Vagina (tissue), 2 donors: ENCODE measurements at regions not wholly inside any gene's neighbourhood (a gene's known extent, or its start where the extent isn't known, plus 50 kb on each side); places are given as distances from the start of the nearest gene placed in this dataset.

Experiments used
- DNase-seq, 2 donors: peaks; one replicate each; pipeline ENCODE4 v3.0.0-alpha.2; 2017; ENCODE audit errors: extremely low spot score in 2 of 2
- H3K27ac ChIP-seq: fragments of 200-600 bp; sonication (generic); one replicate; pipeline ENCODE4 v1.5.1; 2019
- H3K27me3 ChIP-seq: fragments of 200-600 bp; sonication (generic); one replicate; pipeline ENCODE4 v1.5.1; 2019
- H3K36me3 ChIP-seq, 2 donors: fragments of 200-600 bp; sonication (generic); one replicate each; pipeline ENCODE4 v1.5.1; 2017 to 2019
- H3K4me1 ChIP-seq: fragments of 200-600 bp; sonication (generic); one replicate; pipeline ENCODE4 v1.5.1; 2019
- H3K4me3 ChIP-seq, 2 donors: fragments of 200-600 bp; sonication (generic); 1 replicate in 1 of 2; 2 replicates in 1 of 2; pipeline ENCODE4 v1.5.1; 2016 to 2019
- H3K9me3 ChIP-seq: fragments of 200-600 bp; sonication (generic); one replicate; pipeline ENCODE4 v1.5.1; 2019
- CTCF ChIP-seq, 3 experiments: fragments of 450-650 bp in 2 of 3; fragments of 200-600 bp in 1 of 3; sonication (generic) in 1 of 3; IDR thresholded peaks; one replicate each; pipeline ENCODE4 v1.5.1; 2017 to 2019; ENCODE audit warnings: antibody characterized with exemption in 3 of 3, mild to moderate bottlenecking in 2 of 3, moderate library complexity in 2 of 3
- POLR2A ChIP-seq, 2 donors: fragments of 450-650 bp; IDR thresholded peaks; one replicate each; pipeline ENCODE4 v1.6.1; 2017; ENCODE audit warnings: antibody characterized with exemption in 2 of 2, mild to moderate bottlenecking in 2 of 2, moderate library complexity in 2 of 2
- POLR2AphosphoS5 ChIP-seq, 2 donors: sonication (generic); formaldehyde crosslinking; IDR thresholded peaks; one replicate each; pipeline ENCODE4 v1.9.0; 2017; ENCODE audit warnings: antibody characterized with exemption in 2 of 2, mild to moderate bottlenecking in 2 of 2, low read depth in 1 of 2; ENCODE audit not compliant: insufficient read depth in 1 of 2
- intact Hi-C: fragments of 100-400 bp; cut with DNase I; formaldehyde crosslinking; loops from one replicate; pipeline ENCODE4 v1.15.1; 2023

DNA sequence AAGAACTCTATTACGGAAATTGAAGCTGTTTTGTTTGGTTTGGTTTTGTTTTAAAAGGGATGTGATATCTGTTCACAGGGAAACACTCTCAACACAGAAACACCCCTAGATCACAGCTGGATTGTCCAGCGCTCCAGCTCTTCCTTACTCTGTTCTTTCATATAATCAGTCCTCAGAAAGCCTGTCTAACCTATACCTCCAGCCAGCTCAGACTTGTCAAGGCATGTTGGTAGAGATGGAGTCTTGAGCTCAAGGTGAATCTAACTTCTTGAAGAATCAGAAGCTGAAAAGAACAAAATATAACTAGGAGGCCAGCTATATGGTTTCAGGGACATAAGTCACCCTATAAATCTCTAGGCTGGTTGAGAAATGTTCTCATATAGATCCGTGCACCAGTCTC lies 110.2 kb upstream of the EPHA3 start:
- no peaks in the 10 kb centered on the region for H3K9me3 ChIP-seq
- no peaks in the 10 kb centered on the region for H3K36me3 ChIP-seq
- H3K4me3 ChIP-seq, result no peak overlapping the region
- no peaks in the 10 kb centered on the region for H3K27me3 ChIP-seq
- no peak overlapping the region for H3K27ac ChIP-seq
- no peak for TF ChIP-seq CTCF (IDR thresholded peaks at IDR 0.05)
- TF ChIP-seq POLR2A (IDR thresholded peaks at IDR 0.05), result no peak
- intact Hi-C loops, result no loop called here
- no peak for DNase-seq
- no peaks in the 10 kb centered on the region for H3K4me1 ChIP-seq

GRCh38 chr3:89000886-89001285 lies 106.5 kb upstream of the EPHA3 start:
- no peak overlapping the region for H3K27ac ChIP-seq
- TF ChIP-seq POLR2AphosphoS5 (IDR thresholded peaks at IDR 0.05; ENCODE audit: insufficient read depth in 1 of 2, low read depth in 1 of 2) (no peak), CTCF (IDR thresholded peaks at IDR 0.05) (no peak), POLR2A (IDR thresholded peaks at IDR 0.05) (no peak)
- no peaks in the 10 kb centered on the region for H3K9me3 ChIP-seq
- no peak for DNase-seq
- H3K36me3 ChIP-seq, result no peaks in the 10 kb centered on the region
- intact Hi-C loops, result no loop called here
- no peak overlapping the region for H3K4me3 ChIP-seq
- no peaks in the 10 kb centered on the region for H3K27me3 ChIP-seq
- no peaks in the 10 kb centered on the region for H3K4me1 ChIP-seq

DNA sequence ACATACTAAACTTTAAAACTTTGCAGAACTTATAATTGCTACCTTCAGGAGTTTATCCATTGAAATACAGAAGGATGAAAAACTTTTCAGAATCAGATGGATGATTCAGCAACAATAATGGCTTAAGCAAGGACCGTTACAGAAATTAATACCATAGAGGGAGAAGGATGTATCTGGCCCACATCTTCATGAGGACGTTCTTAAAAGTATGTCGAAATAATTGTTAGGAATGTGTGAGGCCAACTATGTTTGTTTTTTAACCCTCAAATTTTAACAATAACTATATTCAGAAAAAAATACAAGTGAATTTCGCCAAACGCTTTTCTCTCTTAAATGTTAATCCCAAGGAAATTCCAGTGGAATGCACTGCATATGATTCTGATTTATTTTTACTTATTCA lies 105.2 kb upstream of the EPHA3 start:
- H3K36me3 ChIP-seq, result no peaks in the 10 kb centered on the region
- intact Hi-C loops, result no loop called here
- H3K9me3 ChIP-seq, result no peaks in the 10 kb centered on the region
- no peak for TF ChIP-seq CTCF (IDR thresholded peaks at IDR 0.05)
- TF ChIP-seq POLR2AphosphoS5 (IDR thresholded peaks at IDR 0.05; ENCODE audit: insufficient read depth in 1 of 2, low read depth in 1 of 2), result no peak
- TF ChIP-seq POLR2A (IDR thresholded peaks at IDR 0.05), result no peak
- no peaks in the 10 kb centered on the region for H3K27me3 ChIP-seq
- H3K4me1 ChIP-seq, result no peaks in the 10 kb centered on the region
- no peak for DNase-seq
- no peak overlapping the region for H3K4me3 ChIP-seq
- H3K27ac ChIP-seq, result no peak overlapping the region

DNA sequence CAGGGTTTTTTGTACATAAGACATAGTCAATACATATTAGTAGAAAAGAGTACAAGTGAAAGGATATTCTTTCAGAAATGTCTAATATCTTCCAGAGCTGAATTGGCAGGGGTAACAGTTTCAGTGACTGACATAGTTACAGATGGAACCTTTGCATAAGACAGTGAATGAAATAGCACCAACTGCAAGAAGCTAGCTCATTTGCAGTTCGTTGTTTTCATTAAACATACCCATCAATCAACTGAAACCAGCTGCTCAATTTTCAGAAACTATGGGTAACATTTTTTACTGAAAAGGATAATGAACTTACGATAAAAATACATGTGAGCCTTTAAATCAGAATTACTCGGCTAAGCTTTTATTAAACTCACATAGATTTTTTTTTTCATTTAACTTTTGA lies 93.9 kb upstream of the EPHA3 start:
- Histone ChIP-seq H3K27ac (no peak overlapping the region), H3K9me3 (no peaks in the 10 kb centered on the region), H3K4me1 (no peaks in the 10 kb centered on the region), H3K4me3 (no peak overlapping the region), H3K36me3 (no peaks in the 10 kb centered on the region), H3K27me3 (no peaks in the 10 kb centered on the region)
- intact Hi-C loops, result no loop called here
- TF ChIP-seq POLR2AphosphoS5 (IDR thresholded peaks at IDR 0.05; ENCODE audit: insufficient read depth in 1 of 2, low read depth in 1 of 2) (no peak), POLR2A (IDR thresholded peaks at IDR 0.05) (no peak), CTCF (IDR thresholded peaks at IDR 0.05) (no peak)
- DNase-seq, result no peak

- no peaks in the 10 kb centered on the region for H3K9me3 ChIP-seq
- no peak for TF ChIP-seq CTCF (IDR thresholded peaks at IDR 0.05)
- TF ChIP-seq POLR2A (IDR thresholded peaks at IDR 0.05), result no peak
- TF ChIP-seq POLR2AphosphoS5 (IDR thresholded peaks at IDR 0.05; ENCODE audit: insufficient read depth in 1 of 2, low read depth in 1 of 2), result no peak
- H3K36me3 ChIP-seq, result no peaks in the 10 kb centered on the region
- no peak overlapping the region for H3K4me3 ChIP-seq
- no peak for DNase-seq
- H3K27ac ChIP-seq, result no peak overlapping the region
- H3K4me1 ChIP-seq, result no peaks in the 10 kb centered on the region
- intact Hi-C loops, result no loop called here
- no peaks in the 10 kb centered on the region for H3K27me3 ChIP-seq
Observed at GRCh38 chr3:89017531-89017930, 89.9 kb upstream of the EPHA3 start.
